GM04504 (cell line): ENCODE measurements at regions not wholly inside any gene's neighbourhood (a gene's known extent, or its start where the extent isn't known, plus 50 kb on each side); places are given as distances from the start of the nearest gene placed in this dataset.
"Not testable (repeated sequence)": the region's sequence is repeated elsewhere in the genome, so short reads cannot be mapped to it uniquely, and the experiment has no call there.

Experiments
- DNase-seq: peaks from one replicate; pipeline ENCODE4 v3.0.0-alpha.2; 2012; ENCODE audit warnings: low read depth

GRCh38 chr11:70549386-70549785, 151.1 kb downstream of the CTTN start:
- DNase-seq, result no peak

GRCh38 chr11:70549796-70550195, 151.5 kb downstream of the CTTN start:
- DNase-seq, result no peak

GRCh38 chr11:70550456-70551195, 152.3 kb downstream of the CTTN start:
- no peak for DNase-seq

GRCh38 chr11:70551351-70552166, 153.2 kb downstream of the CTTN start:
- no peak for DNase-seq

- no peak for DNase-seq
Observed at GRCh38 chr11:70552167-70553150, 154.1 kb downstream of the CTTN start.

GRCh38 chr11:70555078-70555477, 156.7 kb downstream of the CTTN start:
- no peak for DNase-seq

GRCh38 chr11:70556884-70557741, 158.8 kb downstream of the CTTN start:
- DNase-seq, result no peak

- DNase-seq, result no peak
Observed at GRCh38 chr11:70557742-70558485, 159.6 kb downstream of the CTTN start.

- no peak for DNase-seq
Observed at GRCh38 chr11:70558681-70559080, 160.4 kb downstream of the CTTN start.

- DNase-seq, result no peak
Observed at GRCh38 chr11:70559516-70559915, 161.2 kb downstream of the CTTN start.

- DNase-seq, result not testable (repeated sequence)
Observed at GRCh38 chr11:70560621-70561020, 162.3 kb downstream of the CTTN start.

GRCh38 chr11:70566768-70567530, 168.6 kb downstream of the CTTN start:
- no peak for DNase-seq

GRCh38 chr11:70567680-70568034, 169.3 kb downstream of the CTTN start:
- DNase-seq, result no peak

- DNase-seq, result no peak
Observed at GRCh38 chr11:70568035-70568813, 169.9 kb downstream of the CTTN start.

- DNase-seq, result no peak
Observed at GRCh38 chr11:70568814-70569617, 170.7 kb downstream of the CTTN start.

GRCh38 chr11:70569618-70569890, 171.2 kb downstream of the CTTN start:
- no peak for DNase-seq

GRCh38 chr11:70569996-70570692, 171.8 kb downstream of the CTTN start:
- no peak for DNase-seq
